BE2C (cell line): ENCODE measurements at regions not wholly inside any gene's neighbourhood (a gene's known extent, or its start where the extent isn't known, plus 50 kb on each side); places are given as distances from the start of the nearest gene placed in this dataset.

Experiments
- DNase-seq: peaks from one replicate; pipeline ENCODE4 v3.0.0-alpha.2; 2020
- H3K27me3 ChIP-seq: fragments of 250-450 bp; sonication (Bioruptor Pico); 2 replicates; pipeline ENCODE4 v1.5.1; 2020; ENCODE audit warnings: mild to moderate bottlenecking
- H3K36me3 ChIP-seq: fragments of 250-450 bp; sonication (Bioruptor Pico); 2 replicates; pipeline ENCODE4 v1.5.1; 2020; ENCODE audit warnings: mild to moderate bottlenecking
- H3K4me1 ChIP-seq: fragments of 250-450 bp; sonication (Bioruptor Pico); 2 replicates; pipeline ENCODE4 v1.5.1; 2020
- H3K4me3 ChIP-seq: 2 replicates; pipeline ENCODE4 v1.5.1; 2011; ENCODE audit warnings: low read depth, low read length
- H3K9me3 ChIP-seq: fragments of 250-450 bp; sonication (Bioruptor Pico); 2 replicates; pipeline ENCODE4 v1.5.1; 2020
- CTCF ChIP-seq: IDR thresholded peaks from 2 replicates; pipeline ENCODE4 v1.5.1; 2012; ENCODE audit warnings: mild to moderate bottlenecking, low read depth, low read length

- no peak for TF ChIP-seq CTCF
- DNase-seq = no peak
- no peaks in the 10 kb centered on the region for H3K27me3 ChIP-seq
Observed at GRCh38 chr4:80134936-80135701, 62.1 kb upstream of the ANTXR2 start.

GRCh38 chr4:80133240-80133783 is 60.3 kb upstream of the ANTXR2 start:
- Histone ChIP-seq H3K27me3 (no peaks in the 10 kb centered on the region), H3K36me3 (no peaks in the 10 kb centered on the region), H3K4me3 (no peak overlapping the region), H3K9me3 (no peaks in the 10 kb centered on the region), H3K4me1 (peaks cover 5% of the 10 kb centered on the region; the same call in 1 of the 2 replicates)
- no peak for DNase-seq
- TF ChIP-seq CTCF = no peak

More at GRCh38 chr4:80134936-80135701, 62.1 kb upstream of the ANTXR2 start:
- no peak overlapping the region for H3K4me3 ChIP-seq
- no peaks in the 10 kb centered on the region for H3K36me3 ChIP-seq
- H3K4me1 ChIP-seq = peaks cover 5% of the 10 kb centered on the region; the same call in 1 of the 2 replicates
- no peaks in the 10 kb centered on the region for H3K9me3 ChIP-seq

GRCh38 chr4:80129785-80130184 is 56.8 kb upstream of the ANTXR2 start:
- H3K9me3 ChIP-seq = no peaks in the 10 kb centered on the region
- TF ChIP-seq CTCF = no peak
- H3K27me3 ChIP-seq = no peaks in the 10 kb centered on the region
- DNase-seq = no peak
- no peaks in the 10 kb centered on the region; the same call in 1 of the 2 replicates for H3K4me1 ChIP-seq
- no peak overlapping the region for H3K4me3 ChIP-seq
- H3K36me3 ChIP-seq = no peaks in the 10 kb centered on the region

- no peaks in the 10 kb centered on the region for H3K27me3 ChIP-seq
- no peak for DNase-seq
- H3K4me1 ChIP-seq = no peaks in the 10 kb centered on the region; the same call in 1 of the 2 replicates
- no peaks in the 10 kb centered on the region for H3K36me3 ChIP-seq
- H3K4me3 ChIP-seq = no peak overlapping the region
- TF ChIP-seq CTCF = no peak
- no peaks in the 10 kb centered on the region for H3K9me3 ChIP-seq
Observed at GRCh38 chr4:80128941-80129340, 55.9 kb upstream of the ANTXR2 start.

- no peaks in the 10 kb centered on the region for H3K4me1 ChIP-seq
- H3K27me3 ChIP-seq = no peaks in the 10 kb centered on the region
- H3K9me3 ChIP-seq = no peaks in the 10 kb centered on the region
- no peak for DNase-seq
- no peak for TF ChIP-seq CTCF
- no peaks in the 10 kb centered on the region for H3K36me3 ChIP-seq
- H3K4me3 ChIP-seq = no peak overlapping the region
Observed at GRCh38 chr4:80127870-80128419, 54.9 kb upstream of the ANTXR2 start.

GRCh38 chr4:80126435-80126834 is 53.4 kb upstream of the ANTXR2 start:
- no peak for TF ChIP-seq CTCF
- no peaks in the 10 kb centered on the region for H3K4me1 ChIP-seq

More at GRCh38 chr4:80126435-80126834, 53.4 kb upstream of the ANTXR2 start:
- Histone ChIP-seq H3K4me3 (no peak overlapping the region), H3K9me3 (no peaks in the 10 kb centered on the region), H3K27me3 (no peaks in the 10 kb centered on the region), H3K36me3 (no peaks in the 10 kb centered on the region)
- DNase-seq = no peak
